GM12891 (cell line): ENCODE measurements at regions not wholly inside any gene's neighbourhood (a gene's known extent, or its start where the extent isn't known, plus 50 kb on each side); places are given as distances from the start of the nearest gene placed in this dataset.

Source experiments
- DNase-seq: peaks from one replicate; pipeline ENCODE4 v3.0.0; 2011; ENCODE audit warnings: low spot score; ENCODE audit not compliant: insufficient read length
- FAIRE-seq: peaks from 2 replicates; lab custom pipeline; 2011; peaks lifted over from hg19 to GRCh38; lab: Jason Lieb, UNC
- PAX5 ChIP-seq: IDR thresholded peaks from 2 replicates; pipeline ENCODE4 v1.6.1; 2011; ENCODE audit warnings: low read length, moderate library complexity, mild to moderate bottlenecking; ENCODE audit not compliant: insufficient read depth, severe bottlenecking
- POLR2A ChIP-seq: IDR thresholded peaks from 2 replicates; pipeline ENCODE4 v1.6.1; 2011; ENCODE audit warnings: low read depth, low read length, control low read depth
- POLR2AphosphoS5 ChIP-seq: IDR thresholded peaks from 2 replicates; pipeline ENCODE4 v1.6.1; 2011; ENCODE audit warnings: low read depth, low read length, control low read depth
- POU2F2 ChIP-seq: IDR thresholded peaks from 2 replicates; pipeline ENCODE4 v1.6.1; 2011; ENCODE audit warnings: low read depth, mild to moderate bottlenecking, control low read depth, low read length, moderate library complexity
- SPI1 ChIP-seq: IDR thresholded peaks from 2 replicates; pipeline ENCODE4 v1.6.1; 2011; ENCODE audit warnings: low read depth, low read length, control low read depth
- TAF1 ChIP-seq: IDR thresholded peaks from 2 replicates; pipeline ENCODE4 v1.6.1; 2011; ENCODE audit warnings: low read depth, low read length, control low read depth

DNA sequence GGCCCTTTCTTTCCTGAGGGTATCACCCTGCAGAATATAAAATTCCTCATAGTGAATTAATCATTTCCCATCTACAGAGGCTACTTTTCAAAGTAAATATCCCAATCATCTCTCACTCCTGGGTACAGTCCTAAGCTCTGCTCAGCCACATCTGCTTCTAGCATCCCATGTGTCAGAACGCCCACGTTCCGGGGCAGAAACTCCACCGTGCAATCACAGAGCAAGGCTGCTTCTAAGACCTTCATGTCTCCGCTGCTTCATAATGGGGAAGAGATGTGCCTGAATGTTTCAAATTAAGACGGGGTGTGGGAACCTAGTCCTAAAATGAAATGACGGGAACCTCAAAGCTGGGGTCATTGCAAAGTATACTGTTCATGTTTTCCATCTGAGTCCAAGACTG is 208.8 kb upstream of the GMDS start:
- FAIRE-seq, result no peak
- no peak for DNase-seq
- TF ChIP-seq TAF1 (no peak), POLR2AphosphoS5 (no peak), POU2F2 (no peak), PAX5 (no peak), POLR2A (no peak), SPI1 (no peak)

DNA sequence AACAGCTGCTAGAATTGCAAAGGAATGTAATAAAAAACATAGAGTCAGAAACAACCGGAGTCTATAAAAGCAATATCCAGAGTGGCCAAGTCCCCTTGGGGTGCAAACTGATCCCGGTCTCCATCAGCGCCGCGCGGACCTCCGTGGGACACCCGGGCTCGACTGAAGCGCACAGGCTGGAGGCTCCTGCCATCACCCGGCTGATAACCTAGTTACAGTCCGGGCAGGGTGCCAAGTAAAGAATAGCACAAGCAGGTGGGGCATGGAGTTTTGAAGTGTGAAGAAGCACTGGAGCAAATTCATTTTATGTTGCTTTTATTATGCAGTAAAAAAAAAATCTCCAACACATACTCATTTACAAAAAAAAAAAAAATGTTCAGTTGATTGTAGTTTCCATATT is 205.1 kb upstream of the GMDS start:
- FAIRE-seq (no peak), DNase-seq (no peak)
- no peak for TF ChIP-seq POU2F2
- TF ChIP-seq PAX5, result no peak
- no peak for TF ChIP-seq TAF1
- TF ChIP-seq POLR2AphosphoS5, result no peak
- no peak for TF ChIP-seq POLR2A
- TF ChIP-seq SPI1, result no peak

DNA sequence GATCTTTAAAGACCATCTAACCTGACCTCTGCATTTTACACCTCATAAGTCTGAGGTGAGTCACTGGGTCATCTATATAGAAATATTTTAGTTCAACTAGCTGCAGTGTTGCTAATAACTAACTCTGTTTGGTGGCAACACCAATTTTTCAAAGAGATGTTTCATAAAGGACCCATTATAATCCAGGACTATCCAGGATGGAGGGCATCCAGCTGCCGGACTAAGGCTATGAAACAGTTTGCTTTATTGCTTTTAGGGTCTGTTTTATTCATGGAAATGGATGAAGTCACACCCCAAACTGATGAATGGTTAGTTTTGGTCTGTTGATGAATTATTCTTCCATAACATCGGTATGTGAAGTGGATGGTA is 204.2 kb upstream of the GMDS start:
- FAIRE-seq (no peak), DNase-seq (no peak)
- no peak for TF ChIP-seq POLR2AphosphoS5
- no peak for TF ChIP-seq TAF1
- TF ChIP-seq SPI1, result no peak
- TF ChIP-seq POU2F2, result no peak
- no peak for TF ChIP-seq PAX5
- no peak for TF ChIP-seq POLR2A

DNA sequence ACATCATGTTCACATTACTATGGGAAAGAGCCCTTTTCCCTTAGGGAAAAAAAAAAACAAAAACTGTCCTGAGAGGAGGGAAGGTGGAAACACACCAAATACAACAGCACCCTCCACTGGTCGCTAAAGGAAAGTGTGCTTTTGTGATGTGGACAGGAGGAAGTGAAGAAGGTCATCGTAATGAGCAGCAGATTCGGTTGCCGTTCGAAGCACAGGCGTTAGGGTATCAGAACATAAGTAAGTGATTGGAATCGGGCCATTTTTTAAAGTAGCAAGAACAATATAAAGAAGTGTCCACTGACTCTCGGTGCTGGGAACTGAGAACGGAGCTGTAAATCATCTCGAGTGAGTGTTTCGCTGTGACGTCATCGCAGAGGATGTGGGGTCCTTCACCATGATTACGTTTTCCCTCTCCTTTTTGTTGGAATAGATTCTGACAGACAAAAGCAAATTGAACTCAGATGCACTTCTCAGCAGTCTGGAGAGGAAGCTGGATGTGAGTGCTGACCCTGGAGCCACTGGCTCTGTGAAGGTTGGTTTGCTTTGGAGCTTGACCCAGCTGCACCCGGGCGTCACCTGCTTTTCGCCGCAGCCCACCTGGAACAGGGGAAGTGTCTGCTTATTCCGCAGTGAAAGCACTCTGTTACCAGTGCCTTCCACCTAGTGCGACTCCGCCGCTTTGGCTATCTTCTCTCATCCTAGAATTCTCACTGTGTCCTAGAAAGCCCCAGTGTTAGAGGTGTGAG is 203.6 kb upstream of the GMDS start:
- FAIRE-seq (no peak), DNase-seq (peak; percentile 33)
- TF ChIP-seq SPI1, result peak; percentile 60
- TF ChIP-seq TAF1, result no peak
- TF ChIP-seq POLR2A, result no peak

DNA sequence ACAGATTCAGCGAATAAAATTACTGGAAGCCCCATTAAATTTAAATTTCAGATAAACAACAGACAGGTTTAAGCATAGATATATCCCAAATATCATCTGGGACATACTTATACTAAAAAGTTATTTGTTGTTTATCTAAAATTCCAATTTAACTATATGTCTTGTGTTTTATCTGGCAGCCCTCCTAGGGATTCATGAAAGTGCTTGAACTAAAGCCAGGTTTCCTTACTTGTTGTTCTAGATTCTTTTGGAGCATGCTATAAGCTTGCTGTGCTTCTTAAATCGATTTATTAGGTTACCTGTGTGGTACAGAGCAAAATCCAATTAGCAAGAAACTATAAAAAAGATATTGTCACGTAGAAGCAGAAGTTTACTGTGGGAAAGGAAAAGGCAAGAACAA is 202.5 kb upstream of the GMDS start:
- FAIRE-seq (no peak), DNase-seq (no peak)
- TF ChIP-seq POU2F2, result no peak
- TF ChIP-seq POLR2A, result no peak
- no peak for TF ChIP-seq SPI1
- no peak for TF ChIP-seq PAX5
- TF ChIP-seq POLR2AphosphoS5, result no peak
- TF ChIP-seq TAF1, result no peak

DNA sequence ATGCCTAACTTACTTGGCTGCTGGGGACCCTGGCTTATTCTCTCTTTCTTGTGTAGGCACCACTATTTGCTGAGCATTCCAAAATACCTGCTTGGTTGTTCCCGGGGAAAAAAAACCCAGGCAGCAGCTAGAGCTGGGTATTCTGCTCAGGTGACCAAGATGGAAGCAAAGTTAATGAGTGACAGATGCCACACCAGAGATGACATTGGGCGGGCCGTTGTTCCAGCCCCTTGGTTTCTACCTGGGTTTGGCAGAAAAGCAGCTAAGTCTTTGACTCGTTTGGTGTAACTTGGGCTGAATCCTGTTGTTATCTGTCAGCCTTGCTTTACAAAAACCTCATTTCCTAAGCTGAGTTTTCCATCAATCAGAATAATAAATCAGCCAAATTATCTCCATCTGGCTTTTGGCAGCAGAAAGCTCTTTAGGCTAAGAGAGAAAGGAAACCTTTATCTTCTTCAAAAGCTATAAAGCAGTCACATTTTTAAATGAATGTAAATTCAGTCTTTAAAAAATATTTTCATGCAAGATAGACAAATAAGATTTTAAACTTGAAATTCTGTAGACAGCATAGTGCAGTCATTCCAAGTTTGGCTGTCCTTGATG is 202.0 kb upstream of the GMDS start:
- no peak for DNase-seq
- TF ChIP-seq TAF1 (no peak), POLR2AphosphoS5 (no peak), POLR2A (no peak), PAX5 (no peak), POU2F2 (no peak), SPI1 (no peak)
- no peak for FAIRE-seq

DNA sequence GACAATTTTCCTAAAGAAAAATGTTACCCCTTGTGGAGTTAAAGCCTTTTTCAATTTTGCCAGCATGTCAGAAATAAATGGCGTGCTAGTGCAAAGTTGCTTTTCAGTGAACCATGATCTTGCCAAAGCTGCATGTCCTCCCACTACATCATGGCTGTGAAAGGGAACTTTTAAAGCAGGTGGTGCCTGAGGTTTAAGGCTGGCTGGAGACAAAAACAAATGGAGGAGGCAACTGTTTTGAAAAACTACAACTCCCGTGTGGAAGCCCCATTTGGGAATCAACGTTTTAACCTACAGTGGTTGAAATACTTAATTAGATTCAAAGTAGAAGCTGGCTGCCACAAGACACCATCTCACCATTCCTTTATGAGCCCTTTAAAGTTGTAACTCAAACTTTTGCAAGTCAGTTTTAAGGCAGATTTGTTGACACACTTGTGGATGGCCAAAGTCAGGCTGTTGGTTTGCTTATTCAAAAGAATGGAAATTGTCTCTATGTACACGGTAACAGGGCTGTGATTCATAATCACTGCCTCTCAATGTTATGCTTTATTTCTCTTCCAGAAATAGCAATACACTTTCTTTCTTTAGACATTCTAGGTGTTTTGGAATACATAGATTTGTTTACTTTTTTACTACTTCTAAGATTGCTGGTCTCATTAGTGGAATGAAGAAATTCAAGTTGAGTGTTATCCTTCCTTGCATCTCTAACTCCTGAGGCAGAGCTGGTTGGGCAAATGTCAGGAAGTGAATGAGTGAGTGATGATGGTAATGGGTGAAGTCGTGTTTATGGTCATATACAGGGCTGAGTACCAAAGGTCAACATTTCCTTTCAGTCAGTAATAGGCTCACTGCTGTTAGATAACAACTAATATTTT is 196.4 kb upstream of the GMDS start:
- TF ChIP-seq PAX5, result no peak
- TF ChIP-seq POLR2A, result no peak
- no peak for TF ChIP-seq SPI1
- TF ChIP-seq POU2F2, result no peak
- TF ChIP-seq POLR2AphosphoS5, result no peak
- FAIRE-seq (no peak), DNase-seq (no peak)

DNA sequence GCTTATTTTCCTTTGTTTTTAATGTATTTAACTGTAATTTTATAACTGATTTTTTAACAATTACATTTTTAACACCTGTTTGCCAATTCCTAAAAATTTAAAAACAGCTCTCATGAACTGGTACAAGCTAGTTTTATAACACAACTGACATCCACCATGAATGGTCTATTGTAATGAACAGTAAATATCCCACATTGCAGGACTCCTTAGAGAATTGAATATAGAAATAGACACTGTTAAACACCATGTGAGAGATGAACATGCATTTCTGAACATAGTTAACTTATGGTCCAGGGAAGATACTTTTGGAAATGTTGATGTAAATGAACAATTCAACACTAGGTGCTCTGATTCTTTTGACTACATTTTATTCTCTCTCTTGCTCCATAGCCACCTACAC is 195.1 kb upstream of the GMDS start:
- DNase-seq (no peak), FAIRE-seq (no peak)
- TF ChIP-seq POLR2A (no peak), TAF1 (no peak), POLR2AphosphoS5 (no peak), POU2F2 (no peak), SPI1 (no peak), PAX5 (no peak)

DNA sequence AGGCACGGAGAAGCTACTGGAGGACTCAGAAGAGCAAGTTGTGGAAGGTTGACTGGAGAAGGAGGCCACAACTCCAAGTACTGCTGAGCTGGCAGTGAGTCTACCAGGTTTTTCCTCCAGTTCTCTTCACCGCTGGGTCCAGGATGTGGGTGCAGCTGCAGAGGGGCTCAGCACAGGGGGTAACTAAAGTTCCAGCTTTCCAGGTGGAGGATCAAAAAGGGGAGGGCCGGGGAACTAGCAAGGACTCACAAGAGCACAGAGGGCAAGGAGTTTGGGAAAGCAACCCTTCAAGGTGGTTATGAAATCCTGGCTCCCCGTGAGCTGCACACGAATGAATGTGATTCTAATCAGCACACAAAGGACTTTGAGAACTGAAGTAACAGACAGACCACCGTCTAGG is 194.2 kb upstream of the GMDS start:
- TF ChIP-seq POU2F2 (no peak), POLR2A (no peak), POLR2AphosphoS5 (no peak), PAX5 (no peak), TAF1 (no peak), SPI1 (no peak)
- FAIRE-seq, result no peak
- DNase-seq, result no peak

DNA sequence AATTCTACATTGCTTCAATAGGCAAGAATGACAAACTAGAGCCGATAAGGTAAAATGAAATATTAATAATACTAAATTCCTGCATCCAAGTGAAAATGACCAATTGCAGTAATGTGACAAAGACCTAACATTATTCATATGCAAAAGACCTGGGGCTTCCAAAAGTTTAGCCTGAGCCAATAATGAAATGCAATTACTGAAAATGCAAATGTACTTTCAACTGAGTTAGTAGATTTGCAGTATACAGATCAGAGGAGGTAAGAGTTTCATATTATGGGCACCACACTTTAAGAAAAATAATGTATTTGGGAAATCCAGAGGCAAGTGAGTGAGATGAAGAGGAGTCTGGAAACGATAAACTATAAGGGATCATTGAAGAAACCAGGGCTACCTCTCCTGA is 193.7 kb upstream of the GMDS start:
- no peak for FAIRE-seq
- TF ChIP-seq PAX5, result no peak
- no peak for TF ChIP-seq TAF1
- no peak for TF ChIP-seq POU2F2
- no peak for TF ChIP-seq POLR2AphosphoS5
- TF ChIP-seq POLR2A, result no peak
- no peak for TF ChIP-seq SPI1

More for the DNA sequence above, 193.7 kb upstream of the GMDS start:
- no peak for DNase-seq
